Ishikawa (cell line): ENCODE measurements at regions not wholly inside any gene's neighbourhood (a gene's known extent, or its start where the extent isn't known, plus 50 kb on each side); places are given as distances from the start of the nearest gene placed in this dataset.

ENCODE experiments used
- CEBPB ChIP-seq: IDR thresholded peaks from 2 replicates; pipeline ENCODE4 v1.6.1; 2012
- CREB1 ChIP-seq: IDR thresholded peaks from 2 replicates; pipeline ENCODE4 v1.6.1; 2012; ENCODE audit warnings: low read depth
- EGR1 ChIP-seq: IDR thresholded peaks from 2 replicates; pipeline ENCODE4 v1.6.1; 2012
- EP300 ChIP-seq: IDR thresholded peaks from 2 replicates; pipeline ENCODE4 v1.6.1; 2012; ENCODE audit warnings: borderline replicate concordance
- FOXM1 ChIP-seq: IDR thresholded peaks from 2 replicates; pipeline ENCODE4 v1.6.1; 2012; ENCODE audit warnings: low read depth, borderline replicate concordance
- MAX ChIP-seq: IDR thresholded peaks from 2 replicates; pipeline ENCODE4 v1.6.1; 2012
- NFIC ChIP-seq: IDR thresholded peaks from 2 replicates; pipeline ENCODE4 v1.6.1; 2012
- RAD21 ChIP-seq: IDR thresholded peaks from 2 replicates; pipeline ENCODE4 v1.6.1; 2012; ENCODE audit warnings: low read depth
- REST ChIP-seq: IDR thresholded peaks from 2 replicates; pipeline ENCODE4 v1.6.1; 2012; ENCODE audit warnings: low read depth, mild to moderate bottlenecking
- TAF1 ChIP-seq: IDR thresholded peaks from 2 replicates; pipeline ENCODE4 v1.6.1; 2012; ENCODE audit warnings: low read depth, mild to moderate bottlenecking
- TCF12 ChIP-seq: IDR thresholded peaks from 2 replicates; pipeline ENCODE4 v1.6.1; 2012; ENCODE audit warnings: low read depth
- TEAD4 ChIP-seq: IDR thresholded peaks from 2 replicates; pipeline ENCODE4 v1.6.1; 2012
- USF1 ChIP-seq: IDR thresholded peaks from 2 replicates; pipeline ENCODE4 v1.6.1; 2012
- YY1 ChIP-seq: IDR thresholded peaks from 2 replicates; pipeline ENCODE4 v1.6.1; 2012; ENCODE audit warnings: low read depth
- ZBTB7A ChIP-seq: IDR thresholded peaks from 2 replicates; pipeline ENCODE4 v1.6.1; 2012; ENCODE audit warnings: low read depth

- no peak for TF ChIP-seq YY1
- TF ChIP-seq EP300: no peak
Observed at GRCh38 chr9:7332780-7333179, 466.8 kb downstream of the DMAC1 start.

- no peak for TF ChIP-seq TEAD4
Observed at GRCh38 chr9:7328453-7328852, 471.1 kb downstream of the DMAC1 start.

- no peak for TF ChIP-seq RAD21
- TF ChIP-seq YY1: no peak
- no peak for TF ChIP-seq FOXM1
- TF ChIP-seq TAF1: no peak
- no peak for TF ChIP-seq EP300
Observed at GRCh38 chr9:7325995-7326394, 473.6 kb downstream of the DMAC1 start.

- TF ChIP-seq TEAD4 (no peak), FOXM1 (no peak), TAF1 (no peak), EGR1 (no peak), YY1 (no peak), RAD21 (no peak), EP300 (no peak), REST (no peak), TCF12 (no peak), CEBPB (no peak)
Observed at GRCh38 chr9:7324152-7324598, 475.4 kb downstream of the DMAC1 start.

- no peak for TF ChIP-seq REST
- TF ChIP-seq EGR1: no peak
- TF ChIP-seq USF1: no peak
- no peak for TF ChIP-seq YY1
- TF ChIP-seq MAX: no peak
- TF ChIP-seq TAF1: no peak
- TF ChIP-seq CREB1: no peak
- no peak for TF ChIP-seq TCF12
- TF ChIP-seq EP300: no peak
- no peak for TF ChIP-seq RAD21
- no peak for TF ChIP-seq FOXM1
- TF ChIP-seq CEBPB: no peak
- no peak for TF ChIP-seq ZBTB7A
- no peak for TF ChIP-seq NFIC
Observed at GRCh38 chr9:7320841-7321240, 478.7 kb downstream of the DMAC1 start.

- TF ChIP-seq EGR1 (no peak), MAX (no peak), CEBPB (no peak), EP300 (no peak), USF1 (no peak), TAF1 (no peak)
Observed at GRCh38 chr9:7320139-7320538, 479.4 kb downstream of the DMAC1 start.

- TF ChIP-seq TAF1 (no peak), ZBTB7A (no peak), YY1 (no peak), MAX (no peak), TEAD4 (no peak), EP300 (no peak), NFIC (no peak), CEBPB (no peak), CREB1 (no peak), USF1 (no peak), EGR1 (no peak), REST (no peak), TCF12 (no peak), RAD21 (no peak), FOXM1 (no peak)
Observed at GRCh38 chr9:7318920-7319319, 480.7 kb downstream of the DMAC1 start.
